ENCODE measurements at regions not wholly inside any gene's neighbourhood (a gene's known extent, or its start where the extent isn't known, plus 50 kb on each side); places are given as distances from the start of the nearest gene placed in this dataset.
A peak's percentile ranks its signal among the peaks of the same experiment; 100 is the strongest.

GRCh38 chr5:110899566-110900412 is 161.0 kb downstream of the SLC25A46 start:
- DNase-seq (ENCODE audit: low spot score): peak; percentile 29
- TF ChIP-seq, protein P1, sequence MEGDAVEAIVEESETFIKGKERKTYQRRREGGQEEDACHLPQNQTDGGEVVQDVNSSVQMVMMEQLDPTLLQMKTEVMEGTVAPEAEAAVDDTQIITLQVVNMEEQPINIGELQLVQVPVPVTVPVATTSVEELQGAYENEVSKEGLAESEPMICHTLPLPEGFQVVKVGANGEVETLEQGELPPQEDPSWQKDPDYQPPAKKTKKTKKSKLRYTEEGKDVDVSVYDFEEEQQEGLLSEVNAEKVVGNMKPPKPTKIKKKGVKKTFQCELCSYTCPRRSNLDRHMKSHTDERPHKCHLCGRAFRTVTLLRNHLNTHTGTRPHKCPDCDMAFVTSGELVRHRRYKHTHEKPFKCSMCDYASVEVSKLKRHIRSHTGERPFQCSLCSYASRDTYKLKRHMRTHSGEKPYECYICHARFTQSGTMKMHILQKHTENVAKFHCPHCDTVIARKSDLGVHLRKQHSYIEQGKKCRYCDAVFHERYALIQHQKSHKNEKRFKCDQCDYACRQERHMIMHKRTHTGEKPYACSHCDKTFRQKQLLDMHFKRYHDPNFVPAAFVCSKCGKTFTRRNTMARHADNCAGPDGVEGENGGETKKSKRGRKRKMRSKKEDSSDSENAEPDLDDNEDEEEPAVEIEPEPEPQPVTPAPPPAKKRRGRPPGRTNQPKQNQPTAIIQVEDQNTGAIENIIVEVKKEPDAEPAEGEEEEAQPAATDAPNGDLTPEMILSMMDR (IDR thresholded peaks at IDR 0.05; ENCODE audit: extremely low read depth, insufficient read depth, missing control alignments): no peak
- in situ Hi-C loops (cut with MboI; ENCODE audit: low pct_unique_long_range_greater_than_20kb, low sequenced_read_pairs, unreplicated experiment): no loop called here

DNA sequence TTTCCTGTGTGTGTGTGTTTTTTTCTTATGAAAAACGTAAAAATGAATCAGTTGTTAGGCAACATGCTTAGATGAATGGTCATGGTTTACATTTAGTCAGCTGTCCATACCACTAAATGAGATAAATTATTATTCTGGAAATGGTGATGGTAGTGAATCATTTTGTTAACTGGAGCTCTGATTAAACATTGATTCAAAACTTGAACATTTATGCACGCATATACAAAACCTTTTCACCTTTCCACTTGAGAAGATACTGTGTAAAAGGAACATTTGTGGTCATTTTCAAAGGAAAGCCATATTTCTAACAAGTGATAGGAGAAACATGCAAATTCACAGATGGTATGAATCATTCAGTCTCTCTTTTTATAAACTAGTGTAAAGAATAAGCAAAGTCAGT is 162.0 kb downstream of the SLC25A46 start:
- in situ Hi-C loops (cut with MboI; ENCODE audit: low pct_unique_long_range_greater_than_20kb, low sequenced_read_pairs, unreplicated experiment): no loop called here
- no peak for DNase-seq (ENCODE audit: low spot score)

DNA sequence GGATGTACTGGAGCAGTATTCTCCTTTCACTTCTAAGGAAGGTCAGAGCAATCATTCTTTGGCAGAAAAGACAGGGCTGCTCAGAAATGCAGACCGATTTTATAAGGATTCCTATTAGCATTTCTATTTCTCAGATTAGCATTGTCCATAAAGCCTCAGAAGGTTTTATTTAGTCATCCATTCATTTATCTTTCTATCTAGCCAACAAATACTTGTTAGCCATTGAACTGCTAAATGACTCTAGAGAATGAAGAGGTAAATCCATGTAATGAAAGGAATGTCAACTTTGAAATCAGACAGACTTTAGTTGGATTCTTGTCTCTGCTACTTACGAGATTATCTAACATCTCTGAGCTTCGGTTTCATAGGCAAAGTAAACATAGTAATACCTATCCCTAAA is 165.2 kb downstream of the SLC25A46 start:
- TF ChIP-seq, protein P1 (IDR thresholded peaks at IDR 0.05; ENCODE audit: extremely low read depth, insufficient read depth, missing control alignments): no peak
- in situ Hi-C loops (cut with MboI; ENCODE audit: low pct_unique_long_range_greater_than_20kb, low sequenced_read_pairs, unreplicated experiment): no loop called here
- DNase-seq (ENCODE audit: low spot score): no peak

More for the DNA sequence above, 162.0 kb downstream of the SLC25A46 start:
- TF ChIP-seq, protein P1 (IDR thresholded peaks at IDR 0.05; ENCODE audit: extremely low read depth, insufficient read depth, missing control alignments): no peak

DNA sequence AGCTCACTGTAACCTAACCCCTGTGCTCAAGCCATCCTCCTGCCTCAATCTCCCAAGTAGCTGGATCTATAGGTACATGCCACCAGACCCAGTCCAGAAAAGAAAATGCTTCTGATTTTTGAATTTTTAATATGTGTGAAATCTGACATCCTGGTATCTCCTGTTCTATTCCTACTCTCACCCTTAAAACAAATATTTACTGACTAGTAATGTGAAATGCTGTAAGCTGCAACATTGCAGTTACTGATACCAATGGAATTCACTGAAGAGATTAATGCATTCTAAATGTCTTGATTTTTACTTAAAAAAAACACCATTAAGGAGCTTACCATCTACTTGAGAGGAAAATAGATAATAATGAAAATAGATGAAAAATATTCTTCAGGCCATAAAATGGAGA is 162.7 kb upstream of the TSLP start:
- DNase-seq (ENCODE audit: low spot score): no peak
- in situ Hi-C loops (cut with MboI; ENCODE audit: low pct_unique_long_range_greater_than_20kb, low sequenced_read_pairs, unreplicated experiment): no loop called here
- TF ChIP-seq, protein P1 (IDR thresholded peaks at IDR 0.05; ENCODE audit: extremely low read depth, insufficient read depth, missing control alignments): no peak

- DNase-seq (ENCODE audit: low spot score): no peak
- TF ChIP-seq, protein P1 (IDR thresholded peaks at IDR 0.05; ENCODE audit: extremely low read depth, insufficient read depth, missing control alignments): no peak
- in situ Hi-C loops (cut with MboI; ENCODE audit: low pct_unique_long_range_greater_than_20kb, low sequenced_read_pairs, unreplicated experiment): no loop called here
These were observed 162.1 kb upstream of the TSLP start for GRCh38 chr5:110909415-110909814.

DNA sequence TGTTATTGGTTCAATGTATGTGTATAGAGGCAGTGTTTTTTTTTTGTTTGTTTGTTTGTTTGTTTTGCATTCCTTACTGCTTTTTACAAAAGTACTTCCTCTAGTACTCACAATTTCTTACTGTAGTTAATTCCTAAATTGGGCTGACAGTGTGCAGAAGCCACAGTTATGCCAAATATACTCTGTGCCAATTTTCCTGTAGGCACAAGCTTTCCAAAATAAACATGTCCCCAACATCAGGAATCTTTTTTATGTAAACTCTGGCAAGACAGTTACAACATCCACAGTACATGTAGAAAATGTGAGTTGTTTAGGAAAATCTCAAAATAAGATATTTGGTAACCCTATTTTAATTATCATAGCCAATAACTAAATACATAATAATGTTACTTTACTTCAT is 161.6 kb upstream of the TSLP start:
- in situ Hi-C loops (cut with MboI; ENCODE audit: low pct_unique_long_range_greater_than_20kb, low sequenced_read_pairs, unreplicated experiment): no loop called here
- TF ChIP-seq, protein P1 (IDR thresholded peaks at IDR 0.05; ENCODE audit: extremely low read depth, insufficient read depth, missing control alignments): no peak
- DNase-seq (ENCODE audit: low spot score): no peak
